ENCODE measurements at regions not wholly inside any gene's neighbourhood (a gene's known extent, or its start where the extent isn't known, plus 50 kb on each side); places are given as distances from the start of the nearest gene placed in this dataset.

- no peak for DNase-seq
- H3K27ac ChIP-seq, result no peak overlapping the region
- no peaks in the 10 kb centered on the region for H3K4me1 ChIP-seq
- intact Hi-C loops (cut with DNase I; ENCODE audit: low total_unique reads), result no loop called here
- no peaks in the 10 kb centered on the region for H3K9me3 ChIP-seq
- TF ChIP-seq, protein P1, sequence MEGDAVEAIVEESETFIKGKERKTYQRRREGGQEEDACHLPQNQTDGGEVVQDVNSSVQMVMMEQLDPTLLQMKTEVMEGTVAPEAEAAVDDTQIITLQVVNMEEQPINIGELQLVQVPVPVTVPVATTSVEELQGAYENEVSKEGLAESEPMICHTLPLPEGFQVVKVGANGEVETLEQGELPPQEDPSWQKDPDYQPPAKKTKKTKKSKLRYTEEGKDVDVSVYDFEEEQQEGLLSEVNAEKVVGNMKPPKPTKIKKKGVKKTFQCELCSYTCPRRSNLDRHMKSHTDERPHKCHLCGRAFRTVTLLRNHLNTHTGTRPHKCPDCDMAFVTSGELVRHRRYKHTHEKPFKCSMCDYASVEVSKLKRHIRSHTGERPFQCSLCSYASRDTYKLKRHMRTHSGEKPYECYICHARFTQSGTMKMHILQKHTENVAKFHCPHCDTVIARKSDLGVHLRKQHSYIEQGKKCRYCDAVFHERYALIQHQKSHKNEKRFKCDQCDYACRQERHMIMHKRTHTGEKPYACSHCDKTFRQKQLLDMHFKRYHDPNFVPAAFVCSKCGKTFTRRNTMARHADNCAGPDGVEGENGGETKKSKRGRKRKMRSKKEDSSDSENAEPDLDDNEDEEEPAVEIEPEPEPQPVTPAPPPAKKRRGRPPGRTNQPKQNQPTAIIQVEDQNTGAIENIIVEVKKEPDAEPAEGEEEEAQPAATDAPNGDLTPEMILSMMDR (IDR thresholded peaks at IDR 0.05), result no peak
- H3K36me3 ChIP-seq, result no peaks in the 10 kb centered on the region
- no peaks in the 10 kb centered on the region for H3K27me3 ChIP-seq
- no peak overlapping the region for H3K4me3 ChIP-seq
Measured at GRCh38 chr17:70265471-70265870, 96.1 kb downstream of the KCNJ2 start.

DNA sequence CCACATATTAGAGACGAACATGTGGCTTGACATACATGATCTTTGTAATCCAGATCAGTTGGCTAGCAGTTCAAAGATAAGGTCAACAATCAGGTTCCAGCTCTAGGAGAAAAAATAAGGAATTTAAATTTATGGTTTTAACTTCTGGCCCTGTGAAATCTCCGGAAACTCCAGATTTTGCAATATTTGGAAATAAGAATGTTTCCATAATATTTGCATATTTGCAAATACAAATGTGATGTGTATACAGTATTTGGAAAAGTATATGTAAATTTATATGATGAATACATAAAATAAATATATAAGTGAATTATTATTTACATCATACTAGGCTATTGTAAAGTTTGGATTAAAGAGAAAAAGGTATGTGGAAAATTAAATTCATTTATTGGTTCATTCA is 97.1 kb downstream of the KCNJ2 start:
- no peaks in the 10 kb centered on the region for H3K36me3 ChIP-seq
- no peak overlapping the region for H3K4me3 ChIP-seq
- H3K27me3 ChIP-seq, result no peaks in the 10 kb centered on the region
- TF ChIP-seq, protein P1 (IDR thresholded peaks at IDR 0.05), result no peak
- TF ChIP-seq POLR2A (IDR thresholded peaks at IDR 0.05), result no peak
- no peak overlapping the region for H3K27ac ChIP-seq
- H3K4me1 ChIP-seq, result no peaks in the 10 kb centered on the region
- no peaks in the 10 kb centered on the region for H3K9me3 ChIP-seq
- intact Hi-C loops (cut with DNase I; ENCODE audit: low total_unique reads), result no loop called here
- no peak for DNase-seq

GRCh38 chr17:70268383-70268782 is 99.1 kb downstream of the KCNJ2 start:
- Histone ChIP-seq H3K4me1 (no peaks in the 10 kb centered on the region), H3K27ac (no peak overlapping the region), H3K27me3 (no peaks in the 10 kb centered on the region), H3K36me3 (no peaks in the 10 kb centered on the region), H3K9me3 (no peaks in the 10 kb centered on the region), H3K4me3 (no peak overlapping the region)
- TF ChIP-seq, protein P1 (IDR thresholded peaks at IDR 0.05), result no peak
- no peak for TF ChIP-seq POLR2A (IDR thresholded peaks at IDR 0.05)
- intact Hi-C loops (cut with DNase I; ENCODE audit: low total_unique reads), result no loop called here
- DNase-seq, result no peak

GRCh38 chr17:70270554-70270953 is 101.2 kb downstream of the KCNJ2 start:
- no peak for DNase-seq
- H3K4me3 ChIP-seq, result no peak overlapping the region
- no peaks in the 10 kb centered on the region for H3K36me3 ChIP-seq
- no peak for TF ChIP-seq POLR2A (IDR thresholded peaks at IDR 0.05)
- TF ChIP-seq, protein P1 (IDR thresholded peaks at IDR 0.05), result no peak
- no peaks in the 10 kb centered on the region for H3K9me3 ChIP-seq
- no peak overlapping the region for H3K27ac ChIP-seq
- no peaks in the 10 kb centered on the region for H3K4me1 ChIP-seq
- no peaks in the 10 kb centered on the region for H3K27me3 ChIP-seq
- intact Hi-C loops (cut with DNase I; ENCODE audit: low total_unique reads), result no loop called here

GRCh38 chr17:70271200-70271599 is 101.9 kb downstream of the KCNJ2 start:
- DNase-seq, result no peak
- intact Hi-C loops (cut with DNase I; ENCODE audit: low total_unique reads), result no loop called here
- Histone ChIP-seq H3K27ac (no peak overlapping the region), H3K4me3 (no peak overlapping the region), H3K9me3 (no peaks in the 10 kb centered on the region), H3K36me3 (no peaks in the 10 kb centered on the region), H3K4me1 (no peaks in the 10 kb centered on the region), H3K27me3 (no peaks in the 10 kb centered on the region)
- TF ChIP-seq POLR2A (IDR thresholded peaks at IDR 0.05), result no peak
- TF ChIP-seq, protein P1 (IDR thresholded peaks at IDR 0.05), result no peak

Data from uterus (tissue), 3 donors.